Upper lobe of right lung (tissue), 1 donor: ENCODE measurements at regions not wholly inside any gene's neighbourhood (a gene's known extent, or its start where the extent isn't known, plus 50 kb on each side); places are given as distances from the start of the nearest gene placed in this dataset.

Experiments used
- ATAC-seq: fragments of 200-7000 bp; cut with Tn5 transposase; one replicate; pipeline ENCODE4 v1.9.1; 2020; ENCODE audit warnings: mild to moderate bottlenecking, moderate library complexity
- DNase-seq: peaks from one replicate; pipeline ENCODE4 v3.0.0-alpha.2; 2020
- H3K27ac ChIP-seq: fragments of 200-600 bp; one replicate; pipeline ENCODE4 v1.8.0; 2022
- H3K27me3 ChIP-seq: fragments of 200-600 bp; one replicate; pipeline ENCODE4 v1.8.0; 2022; ENCODE audit warnings: mild to moderate bottlenecking
- H3K36me3 ChIP-seq: fragments of 200-600 bp; one replicate; pipeline ENCODE4 v1.8.0; 2022
- H3K4me1 ChIP-seq: fragments of 200-600 bp; one replicate; pipeline ENCODE4 v1.8.0; 2022
- H3K4me3 ChIP-seq: fragments of 200-600 bp; one replicate; pipeline ENCODE4 v1.8.0; 2022; ENCODE audit warnings: mild to moderate bottlenecking
- H3K9me3 ChIP-seq: fragments of 200-600 bp; one replicate; pipeline ENCODE4 v1.8.0; 2022
- intact Hi-C: fragments of 100-400 bp; cut with DNase I; formaldehyde crosslinking; loops from one replicate; pipeline ENCODE4 v1.11.0; 2022
- TF ChIP-seq, protein P1 (sequence below): fragments of 200-600 bp; IDR thresholded peaks from one replicate; pipeline ENCODE4 v1.8.0; 2022; ENCODE audit warnings: antibody characterized with exemption
- donor health status: DM: no; HTN: yes; CAD: no; lungs with severe emphysema.

DNA sequence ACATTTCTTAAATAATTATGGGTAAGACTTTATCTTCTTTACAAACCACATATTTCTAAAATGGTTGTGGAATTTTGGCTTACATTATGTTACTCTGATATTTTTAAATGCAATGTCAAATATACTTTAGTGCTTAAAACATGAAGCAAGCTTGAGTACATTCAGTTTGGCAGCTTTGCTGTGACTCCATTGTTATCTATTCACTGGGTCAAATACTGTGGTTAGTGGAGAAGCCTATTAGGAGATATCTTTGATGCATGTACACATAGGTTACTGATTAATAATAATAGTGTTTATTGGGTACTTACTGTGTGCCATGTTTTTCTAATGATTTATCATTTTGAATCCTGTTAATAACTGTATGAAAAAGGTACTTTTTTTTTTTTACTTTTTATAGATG is 520.4 kb upstream of the B3GALT2 start:
- Histone ChIP-seq H3K27me3 (no peaks in the 10 kb centered on the region), H3K27ac (no peak overlapping the region), H3K9me3 (no peaks in the 10 kb centered on the region), H3K4me3 (no peak overlapping the region), H3K4me1 (no peaks in the 10 kb centered on the region), H3K36me3 (no peaks in the 10 kb centered on the region)
- ATAC-seq (no peak), DNase-seq (no peak)
- TF ChIP-seq, protein P1, sequence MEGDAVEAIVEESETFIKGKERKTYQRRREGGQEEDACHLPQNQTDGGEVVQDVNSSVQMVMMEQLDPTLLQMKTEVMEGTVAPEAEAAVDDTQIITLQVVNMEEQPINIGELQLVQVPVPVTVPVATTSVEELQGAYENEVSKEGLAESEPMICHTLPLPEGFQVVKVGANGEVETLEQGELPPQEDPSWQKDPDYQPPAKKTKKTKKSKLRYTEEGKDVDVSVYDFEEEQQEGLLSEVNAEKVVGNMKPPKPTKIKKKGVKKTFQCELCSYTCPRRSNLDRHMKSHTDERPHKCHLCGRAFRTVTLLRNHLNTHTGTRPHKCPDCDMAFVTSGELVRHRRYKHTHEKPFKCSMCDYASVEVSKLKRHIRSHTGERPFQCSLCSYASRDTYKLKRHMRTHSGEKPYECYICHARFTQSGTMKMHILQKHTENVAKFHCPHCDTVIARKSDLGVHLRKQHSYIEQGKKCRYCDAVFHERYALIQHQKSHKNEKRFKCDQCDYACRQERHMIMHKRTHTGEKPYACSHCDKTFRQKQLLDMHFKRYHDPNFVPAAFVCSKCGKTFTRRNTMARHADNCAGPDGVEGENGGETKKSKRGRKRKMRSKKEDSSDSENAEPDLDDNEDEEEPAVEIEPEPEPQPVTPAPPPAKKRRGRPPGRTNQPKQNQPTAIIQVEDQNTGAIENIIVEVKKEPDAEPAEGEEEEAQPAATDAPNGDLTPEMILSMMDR, result no peak
- intact Hi-C loops, result no loop called here

- ATAC-seq, result no peak
- no peaks in the 10 kb centered on the region for H3K27me3 ChIP-seq
Observed at GRCh38 chr1:193705554-193705981, 519.2 kb upstream of the B3GALT2 start.

GRCh38 chr1:193703655-193704054 is 517.2 kb upstream of the B3GALT2 start:
- intact Hi-C loops, result no loop called here
- no peak overlapping the region for H3K27ac ChIP-seq
- TF ChIP-seq, protein P1, result no peak
- H3K9me3 ChIP-seq, result no peaks in the 10 kb centered on the region
- no peak for ATAC-seq
- no peaks in the 10 kb centered on the region for H3K4me1 ChIP-seq
- no peaks in the 10 kb centered on the region for H3K36me3 ChIP-seq
- no peak overlapping the region for H3K4me3 ChIP-seq
- H3K27me3 ChIP-seq, result no peaks in the 10 kb centered on the region
- DNase-seq, result no peak

More at GRCh38 chr1:193705554-193705981, 519.2 kb upstream of the B3GALT2 start:
- Histone ChIP-seq H3K9me3 (no peaks in the 10 kb centered on the region), H3K4me3 (no peak overlapping the region), H3K27ac (no peak overlapping the region), H3K4me1 (no peaks in the 10 kb centered on the region), H3K36me3 (no peaks in the 10 kb centered on the region)
- TF ChIP-seq, protein P1, result no peak
- intact Hi-C loops, result no loop called here
- DNase-seq, result no peak

DNA sequence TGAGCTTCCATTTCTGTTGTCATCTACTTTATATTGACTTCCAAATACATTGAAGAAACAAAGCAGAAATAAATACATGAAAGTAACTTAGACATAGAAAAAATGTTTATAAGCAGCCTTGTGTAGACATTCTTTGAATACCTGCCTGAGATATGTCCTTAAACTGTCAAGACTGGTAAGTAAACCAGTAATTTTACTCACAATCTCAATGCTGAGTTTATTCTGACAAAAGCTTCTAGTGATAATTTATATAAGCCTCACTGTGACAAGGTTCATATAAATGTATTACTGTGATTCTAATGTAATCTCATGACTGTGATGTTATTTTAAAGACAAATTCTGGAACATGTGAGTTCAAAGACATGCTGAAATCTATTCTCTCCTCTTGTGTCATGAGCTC is 516.7 kb upstream of the B3GALT2 start:
- H3K4me3 ChIP-seq, result no peak overlapping the region
- ATAC-seq (no peak), DNase-seq (no peak)
- H3K4me1 ChIP-seq, result no peaks in the 10 kb centered on the region
- H3K9me3 ChIP-seq, result no peaks in the 10 kb centered on the region
- H3K27ac ChIP-seq, result no peak overlapping the region
- H3K27me3 ChIP-seq, result no peaks in the 10 kb centered on the region
- TF ChIP-seq, protein P1, result no peak
- H3K36me3 ChIP-seq, result no peaks in the 10 kb centered on the region
- intact Hi-C loops, result no loop called here

- TF ChIP-seq, protein P1, result no peak
- H3K9me3 ChIP-seq, result no peaks in the 10 kb centered on the region
- no peaks in the 10 kb centered on the region for H3K4me1 ChIP-seq
- intact Hi-C loops, result no loop called here
- H3K36me3 ChIP-seq, result no peaks in the 10 kb centered on the region
- ATAC-seq, result no peak
- H3K4me3 ChIP-seq, result no peak overlapping the region
- no peak overlapping the region for H3K27ac ChIP-seq
- DNase-seq, result no peak
- no peaks in the 10 kb centered on the region for H3K27me3 ChIP-seq
Observed at GRCh38 chr1:193701759-193702158, 515.3 kb upstream of the B3GALT2 start.

DNA sequence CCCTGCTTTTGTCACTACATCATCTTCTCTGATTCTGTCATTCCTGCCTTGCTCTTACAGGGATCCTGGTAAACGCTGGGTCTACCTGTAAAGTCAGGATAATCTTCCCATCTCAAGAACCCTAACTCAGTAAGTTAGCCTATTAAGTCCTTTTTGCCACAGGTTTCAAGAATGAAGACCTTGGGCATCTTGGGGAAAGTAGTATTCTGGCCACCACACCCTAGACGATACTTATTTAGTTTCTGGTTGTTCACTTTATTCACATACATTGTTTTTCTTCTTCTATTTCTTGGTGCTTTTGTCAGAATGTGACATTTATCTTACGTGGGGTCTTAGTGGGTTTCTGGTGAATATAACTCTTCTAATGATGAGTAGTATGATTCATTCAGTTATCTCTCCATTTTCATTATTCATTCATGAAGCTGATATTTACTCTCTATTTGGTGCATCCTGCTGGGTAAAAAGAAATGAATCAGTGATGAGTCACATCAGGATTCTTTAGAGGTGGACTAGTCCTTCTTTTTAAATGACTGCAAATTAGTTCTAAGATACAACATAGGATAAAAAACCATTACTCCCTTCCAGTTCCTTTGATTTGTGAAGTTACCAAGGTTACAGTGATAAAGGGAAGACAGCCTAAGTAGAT is 514.4 kb upstream of the B3GALT2 start:
- intact Hi-C loops, result no loop called here
- TF ChIP-seq, protein P1, result no peak

More for the DNA sequence above, 514.4 kb upstream of the B3GALT2 start:
- no peak overlapping the region for H3K27ac ChIP-seq
- no peaks in the 10 kb centered on the region for H3K4me1 ChIP-seq
- no peaks in the 10 kb centered on the region for H3K9me3 ChIP-seq
- DNase-seq (no peak), ATAC-seq (no peak)
- no peak overlapping the region for H3K4me3 ChIP-seq
- no peaks in the 10 kb centered on the region for H3K27me3 ChIP-seq
- no peaks in the 10 kb centered on the region for H3K36me3 ChIP-seq
